ENCODE measurements at regions not wholly inside any gene's neighbourhood (a gene's known extent, or its start where the extent isn't known, plus 50 kb on each side); places are given as distances from the start of the nearest gene placed in this dataset.
"Not testable (repeated sequence)": the region's sequence is repeated elsewhere in the genome, so short reads cannot be mapped to it uniquely, and the experiment has no call there.

DNA sequence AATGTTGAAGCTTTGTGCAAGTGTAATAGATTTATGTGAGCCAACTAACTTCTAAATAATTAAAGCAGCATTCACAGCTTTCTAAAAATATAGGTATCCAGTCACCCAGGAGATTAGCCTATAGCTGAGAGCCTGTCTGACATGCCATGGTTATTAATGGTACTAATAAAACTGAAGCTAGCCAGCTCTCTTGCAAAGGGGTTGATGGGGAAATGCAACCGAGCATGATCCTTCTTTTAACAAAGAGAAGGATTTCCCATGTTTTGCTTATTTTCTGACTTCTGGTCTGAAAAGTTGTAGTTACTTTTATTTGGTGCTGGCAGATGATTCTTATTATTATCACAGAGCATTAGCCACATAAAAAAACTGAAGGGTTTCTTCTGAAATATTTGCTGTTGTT lies 488.7 kb upstream of the CYLC2 start:
- no peak for DNase-seq (ENCODE audit: low read depth)

DNA sequence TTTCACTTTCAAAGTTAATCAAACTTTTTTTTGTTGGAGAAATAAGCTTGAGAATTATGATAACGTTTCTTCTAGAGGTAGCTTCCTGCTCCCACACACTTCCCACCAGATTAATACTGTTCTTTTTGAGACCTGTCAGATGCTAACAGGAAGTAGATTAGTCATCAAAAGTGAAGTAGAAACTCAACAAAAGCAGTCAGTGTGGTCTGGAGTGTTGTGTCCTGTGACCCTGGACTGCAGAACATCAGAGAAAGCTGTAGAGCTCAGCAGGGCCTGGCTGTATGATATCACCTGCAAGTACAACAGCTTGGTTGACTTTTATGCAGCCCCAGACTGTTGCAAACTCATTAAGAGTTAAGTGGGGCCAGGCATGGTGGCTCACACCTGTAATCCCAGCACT lies 495.7 kb upstream of the CYLC2 start:
- DNase-seq (ENCODE audit: low read depth) = no peak

DNA sequence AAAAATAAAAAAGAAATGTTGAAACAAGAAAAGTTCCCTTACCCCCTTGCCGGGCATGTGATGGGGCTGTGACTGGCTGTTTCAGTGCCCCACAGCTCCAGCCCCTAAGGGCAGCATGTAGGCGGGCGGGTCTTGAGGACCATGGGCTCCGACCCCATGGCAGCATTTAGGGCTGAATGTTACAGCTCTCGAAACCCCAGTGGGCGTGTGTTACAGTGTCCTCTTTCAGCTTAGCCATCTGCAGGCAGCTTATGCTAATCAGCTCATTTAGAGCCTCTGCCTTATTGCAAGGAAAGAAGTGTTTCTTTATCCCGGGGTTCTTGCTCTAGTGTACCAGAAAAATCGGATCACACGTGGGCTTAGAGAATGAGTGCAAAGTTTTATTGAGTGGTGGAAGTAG lies 497.4 kb upstream of the CYLC2 start:
- no peak for DNase-seq (ENCODE audit: low read depth)

DNA sequence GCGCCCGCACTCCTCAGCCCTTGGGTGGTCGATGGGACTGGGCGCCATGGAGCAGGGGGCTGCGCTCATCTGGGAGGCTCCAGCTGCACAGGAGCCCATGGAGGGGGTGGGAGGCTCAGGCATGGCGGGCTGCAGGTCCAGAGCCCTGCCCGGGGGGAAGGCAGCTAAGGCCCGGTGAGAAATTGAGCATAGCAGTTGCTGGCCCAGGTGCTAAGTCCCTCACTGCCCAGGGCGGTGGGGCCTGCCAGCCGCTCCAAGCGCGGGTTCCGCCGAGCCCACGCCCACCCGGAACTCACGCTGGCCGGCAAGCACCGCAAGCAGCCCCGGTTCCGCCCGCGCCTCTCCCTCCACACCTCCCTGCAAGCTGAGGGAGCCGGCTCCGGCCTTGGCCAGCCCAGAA lies 508.2 kb upstream of the CYLC2 start:
- not testable (repeated sequence) for DNase-seq (ENCODE audit: low read depth)

DNA sequence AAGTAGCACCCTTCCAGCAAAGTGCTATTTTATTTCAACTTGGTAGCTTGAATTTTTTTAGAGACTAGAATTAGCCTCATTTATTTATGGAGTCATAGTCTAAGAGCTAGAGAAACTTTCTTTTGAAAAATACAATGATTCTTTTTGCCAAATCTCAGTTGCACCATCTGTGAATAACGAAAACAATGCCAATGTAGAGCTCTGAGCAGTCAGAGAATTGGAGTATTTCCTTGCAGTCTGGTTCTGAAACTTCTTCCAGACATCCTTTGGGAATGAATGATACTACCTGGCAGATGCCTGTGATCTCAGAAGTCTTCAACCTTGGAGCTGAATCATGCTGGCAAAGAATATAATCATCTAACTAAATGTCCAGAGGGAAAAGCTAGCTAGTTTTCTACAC lies 511.5 kb upstream of the CYLC2 start:
- no peak for DNase-seq (ENCODE audit: low read depth)

DNA sequence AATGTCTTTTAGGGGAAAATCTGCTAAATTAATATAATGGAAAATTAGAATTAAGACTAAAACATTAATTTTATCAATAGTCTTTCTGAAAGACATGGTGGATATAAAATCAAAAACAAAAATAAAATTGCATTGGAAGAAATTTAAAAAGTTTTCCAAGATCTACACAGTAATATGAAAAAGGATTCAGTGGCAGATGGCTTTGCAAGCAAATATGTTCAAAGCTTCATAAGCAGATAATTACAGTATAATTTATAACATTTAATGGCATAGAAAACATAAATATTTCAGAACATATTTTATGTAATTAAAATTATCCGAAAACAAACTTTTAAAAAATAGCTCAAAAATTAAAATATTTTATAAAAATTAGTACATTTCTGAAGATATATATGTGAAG lies 512.4 kb upstream of the CYLC2 start:
- DNase-seq (ENCODE audit: low read depth) = no peak

DNA sequence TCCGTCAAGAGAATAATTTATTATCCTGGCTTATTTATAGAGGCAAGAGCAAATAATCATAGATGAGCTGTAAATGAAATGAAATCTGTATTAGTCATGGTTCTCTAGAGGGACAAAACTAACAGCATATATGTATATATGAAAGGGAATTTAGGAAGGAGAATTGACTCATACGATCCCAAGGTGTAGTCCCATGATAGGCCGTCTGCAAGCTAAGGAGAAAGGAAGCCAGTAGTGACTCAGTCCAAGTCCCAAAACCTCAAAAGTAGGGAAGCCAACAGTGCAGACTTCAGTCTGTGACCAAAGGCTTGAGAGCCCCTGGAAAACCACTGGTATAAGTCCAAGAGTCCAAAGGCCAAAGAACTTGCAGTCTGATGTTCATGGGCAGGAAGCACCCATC lies 515.9 kb upstream of the CYLC2 start:
- no peak for DNase-seq (ENCODE audit: low read depth)

DNA sequence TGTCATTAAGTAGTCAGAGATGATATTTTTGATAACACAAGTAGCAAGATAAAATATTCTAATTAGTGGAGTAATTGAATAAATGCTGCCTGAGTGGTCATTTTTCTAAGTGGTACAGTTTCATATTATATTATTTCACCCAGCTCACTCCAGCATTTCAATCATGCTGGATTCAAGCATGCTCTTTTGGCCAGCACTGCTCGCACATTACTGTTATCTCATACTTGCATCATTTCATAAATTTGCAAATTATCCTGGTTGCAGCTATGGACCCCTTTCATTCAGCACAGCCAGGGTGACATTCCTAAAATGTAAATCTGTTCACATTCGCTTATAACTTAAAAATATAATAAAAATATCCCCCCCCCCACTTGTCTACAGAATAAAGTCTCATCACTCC lies 520.8 kb upstream of the CYLC2 start:
- no peak for DNase-seq (ENCODE audit: low read depth)

DNA sequence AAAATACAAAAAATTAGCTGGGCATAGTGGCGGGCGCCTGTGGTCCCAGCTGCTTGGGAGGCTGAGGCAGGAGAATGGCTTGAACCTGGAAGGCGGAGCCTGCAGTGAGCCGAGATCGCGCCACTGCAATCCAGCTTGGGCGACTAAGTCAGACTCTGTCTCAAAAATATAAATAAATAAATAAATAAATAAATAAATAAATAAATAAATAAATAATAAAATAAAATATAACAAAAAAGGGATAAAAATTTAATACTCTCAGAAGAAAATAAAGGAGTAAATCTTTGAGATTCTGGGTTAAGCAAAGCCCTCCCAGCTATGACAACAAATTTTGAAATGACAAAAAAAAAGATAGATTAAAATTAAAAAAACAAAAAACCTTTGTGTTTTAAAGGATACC lies 525.7 kb upstream of the CYLC2 start:
- not testable (repeated sequence) for DNase-seq (ENCODE audit: low read depth)

DNA sequence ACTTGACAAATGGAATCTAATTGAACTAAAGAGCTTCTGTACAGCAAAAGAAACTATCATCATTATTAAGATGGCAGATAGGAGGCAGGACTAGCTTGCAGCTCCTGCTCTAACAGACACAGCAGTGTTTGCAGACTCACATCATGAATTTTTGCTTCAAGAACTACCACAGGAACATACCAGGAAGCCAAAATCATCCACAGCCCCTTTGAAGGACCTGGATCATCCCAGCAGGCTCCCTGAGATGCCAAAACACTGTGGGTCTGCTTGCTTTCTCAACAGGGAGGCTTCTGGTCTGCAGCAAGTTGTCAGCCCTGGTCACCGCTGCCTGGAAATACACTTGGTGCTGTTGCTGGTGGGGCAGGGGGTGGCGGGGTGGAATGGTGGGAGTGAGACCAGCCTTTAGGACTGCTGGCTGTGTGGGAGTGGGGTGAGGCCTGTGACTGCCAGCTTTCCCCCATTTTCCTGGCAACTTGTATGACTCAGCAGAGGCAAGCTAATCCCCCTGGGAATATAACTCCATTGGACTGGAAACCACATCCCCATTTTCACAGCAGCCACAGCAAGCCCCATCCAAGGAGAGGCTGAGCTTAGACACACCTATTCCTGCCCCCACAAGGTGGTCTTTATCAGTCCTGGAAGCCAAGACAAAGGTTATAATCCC lies 533.8 kb upstream of the CYLC2 start:
- no peak for DNase-seq (ENCODE audit: low read depth)

DNA sequence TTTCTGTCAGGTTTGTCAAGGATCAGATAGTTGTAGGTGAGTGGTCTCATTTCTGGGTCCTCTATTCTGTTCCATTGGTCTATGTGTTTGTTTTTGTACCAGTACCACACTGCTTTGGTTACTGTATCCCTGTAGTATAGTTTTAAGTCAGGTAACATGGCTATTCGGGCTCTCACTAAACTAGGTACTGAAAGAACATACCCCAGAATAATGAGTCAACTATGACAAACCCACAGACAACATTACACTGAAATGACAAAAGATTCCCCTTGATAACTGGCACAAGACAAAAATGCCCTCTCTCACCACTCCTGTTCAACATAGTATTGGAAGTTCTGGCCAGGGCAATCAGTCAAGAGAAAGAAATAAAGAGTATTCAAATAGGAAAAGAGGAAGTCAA lies 535.3 kb upstream of the CYLC2 start:
- no peak for DNase-seq (ENCODE audit: low read depth)

DNA sequence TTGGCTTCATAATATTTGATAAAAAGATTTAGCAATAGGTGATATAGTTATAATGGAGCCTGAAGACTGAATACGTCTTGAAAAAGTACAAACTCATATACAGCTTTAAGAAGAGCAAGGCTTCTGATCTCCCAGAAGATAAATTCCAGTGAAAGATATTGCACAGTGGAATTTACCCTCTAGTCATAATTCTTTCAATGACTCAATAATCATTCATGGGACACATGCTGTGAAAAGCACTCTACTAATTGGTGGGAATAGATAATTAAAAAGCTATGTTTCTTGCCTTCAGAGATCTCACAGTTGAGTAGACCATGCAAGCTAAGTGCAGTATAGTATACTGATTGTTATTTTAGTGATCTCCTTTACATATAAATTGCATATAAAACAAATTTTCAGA lies 538.6 kb upstream of the CYLC2 start:
- no peak for DNase-seq (ENCODE audit: low read depth)

DNA sequence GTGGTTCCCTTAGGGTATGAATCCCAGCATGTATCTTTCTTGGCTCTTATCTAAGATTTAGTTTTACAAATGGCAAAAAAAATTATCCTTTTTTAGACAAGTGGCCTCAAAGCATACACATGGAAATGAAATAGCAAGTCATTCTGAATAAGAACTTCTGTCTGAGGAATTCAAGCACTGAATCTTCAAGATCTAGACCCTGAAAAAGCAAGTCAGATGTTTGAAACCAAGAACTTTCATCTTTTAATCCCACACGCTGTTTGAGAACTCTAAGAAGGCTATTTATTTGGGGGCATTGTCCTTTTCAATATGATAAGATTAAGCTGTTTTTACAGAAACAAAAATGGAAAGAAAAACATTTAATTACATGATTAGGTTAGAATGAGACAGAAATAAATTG lies 549.2 kb upstream of the CYLC2 start:
- no peak for DNase-seq (ENCODE audit: low read depth)

DNA sequence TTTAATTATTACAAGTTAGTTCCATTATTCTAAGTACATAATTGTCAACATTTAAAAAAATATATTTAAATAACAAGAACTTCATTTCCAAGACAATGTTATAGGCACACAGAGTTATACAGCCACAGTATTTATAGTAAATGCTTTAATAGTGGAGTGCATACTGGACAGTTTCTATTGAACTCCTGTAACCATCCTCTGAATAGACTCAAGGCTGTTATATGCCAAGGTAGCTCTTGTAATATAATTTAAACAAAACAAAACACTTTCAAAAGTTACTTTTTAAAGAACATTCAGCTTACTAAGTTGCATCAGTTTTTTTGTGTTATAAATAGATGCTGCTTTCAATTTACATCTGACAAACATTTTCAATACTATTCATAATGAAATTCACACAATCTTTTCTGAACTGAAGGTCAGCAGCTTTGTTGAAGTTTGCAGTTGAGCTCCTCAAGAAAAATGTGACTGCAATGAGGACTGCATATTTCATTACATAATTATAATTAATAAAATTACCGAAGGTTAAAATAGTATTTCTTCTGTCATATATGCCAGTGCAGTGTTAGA lies 549.9 kb upstream of the CYLC2 start:
- DNase-seq (ENCODE audit: low read depth) = no peak

DNA sequence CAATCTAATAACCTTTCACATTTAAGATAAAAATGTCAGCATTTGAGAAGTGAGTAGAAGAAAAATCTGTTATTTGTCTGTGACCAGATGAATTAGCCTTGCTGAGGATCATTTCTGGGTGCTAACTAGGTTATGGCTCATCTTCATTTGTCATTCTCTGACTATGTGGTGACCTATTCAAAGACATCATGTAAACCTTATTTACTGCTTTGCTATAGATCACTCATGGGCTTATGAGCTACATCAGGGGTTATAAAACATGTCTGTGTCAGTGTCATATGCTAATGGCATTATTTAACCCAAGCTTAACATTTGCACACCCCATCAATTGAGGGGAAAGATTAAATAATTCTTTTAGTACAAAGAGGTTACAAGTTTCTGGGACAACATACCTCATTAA lies 555.5 kb upstream of the CYLC2 start:
- no peak for DNase-seq (ENCODE audit: low read depth)

DNA sequence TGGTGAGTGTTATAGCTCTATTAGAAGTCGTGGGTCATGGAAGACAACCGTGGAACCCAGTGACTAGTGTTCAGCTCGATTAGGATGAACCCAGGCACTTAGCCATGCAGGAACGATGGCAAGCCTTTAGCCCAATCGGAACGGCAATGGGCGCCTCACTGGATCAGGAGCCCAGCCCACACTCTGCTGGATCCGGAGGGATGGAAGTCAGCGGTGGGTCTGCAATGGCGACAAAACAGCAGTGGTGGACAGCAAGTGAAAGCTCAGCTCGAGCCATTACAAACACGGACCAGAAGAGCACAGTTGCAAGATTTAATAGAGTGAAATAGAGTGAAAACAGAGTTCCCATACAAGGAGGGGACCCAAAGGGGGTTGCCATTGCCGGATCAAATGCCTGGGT lies 558.5 kb upstream of the CYLC2 start:
- not testable (repeated sequence) for DNase-seq (ENCODE audit: low read depth)

DNA sequence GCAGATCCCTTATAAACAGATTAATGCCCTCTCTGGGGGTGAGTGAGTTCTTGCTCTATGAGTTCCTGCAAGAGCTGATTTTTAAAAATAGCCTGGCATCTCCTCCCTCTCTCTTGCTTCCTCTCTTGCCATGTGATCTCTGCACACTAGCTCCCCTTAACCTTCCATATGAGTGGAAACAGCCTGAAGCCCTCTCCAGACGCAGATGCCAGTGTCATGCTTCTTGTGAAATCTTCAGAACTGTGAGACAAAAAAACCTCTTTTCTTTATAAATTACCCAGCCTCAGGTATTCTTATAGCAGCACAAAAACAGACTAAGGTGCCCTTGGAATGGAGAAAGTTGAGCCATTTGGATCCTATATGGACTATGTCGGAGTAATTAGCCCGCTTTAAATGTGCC lies 559.7 kb upstream of the CYLC2 start:
- DNase-seq (ENCODE audit: low read depth) = no peak

DNA sequence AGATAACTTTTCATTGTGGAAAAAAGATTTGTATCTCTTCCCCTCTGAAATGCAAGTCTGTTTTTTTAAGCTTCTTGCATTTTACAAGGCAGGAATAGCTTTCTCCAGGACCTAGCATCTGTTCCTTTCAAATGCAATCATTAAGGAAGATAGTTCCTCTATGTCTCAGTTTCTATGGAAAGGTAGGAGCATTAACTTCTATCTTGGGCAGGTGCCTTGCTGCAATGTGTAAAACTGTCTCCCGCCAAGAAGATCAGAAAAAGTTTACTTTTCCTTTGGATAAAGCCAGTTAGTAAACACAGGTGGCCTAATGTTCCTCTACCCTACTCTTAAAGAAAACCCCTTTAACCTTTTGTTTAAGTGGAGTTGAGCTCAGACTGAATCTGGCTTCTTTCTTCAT lies 560.6 kb upstream of the CYLC2 start:
- no peak for DNase-seq (ENCODE audit: low read depth)

DNA sequence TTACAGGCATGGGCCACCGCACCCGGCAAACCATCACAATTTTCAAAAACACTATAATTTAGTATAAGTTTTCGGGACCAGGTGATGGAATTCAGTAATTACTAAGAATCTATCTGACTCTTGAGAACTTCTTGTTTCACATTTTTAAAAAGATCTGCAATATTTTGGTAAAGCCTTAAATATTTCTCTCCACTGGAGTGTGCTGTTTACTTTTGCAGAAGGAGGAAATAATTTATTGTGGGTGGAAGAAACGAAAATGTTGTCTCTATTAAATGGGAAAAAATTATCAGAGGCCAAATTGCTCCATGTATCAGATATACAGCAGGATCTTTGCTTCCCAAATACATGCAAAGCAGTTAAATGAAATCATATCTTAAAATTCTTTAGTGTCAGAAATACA lies 566.8 kb upstream of the CYLC2 start:
- no peak for DNase-seq (ENCODE audit: low read depth)

DNA sequence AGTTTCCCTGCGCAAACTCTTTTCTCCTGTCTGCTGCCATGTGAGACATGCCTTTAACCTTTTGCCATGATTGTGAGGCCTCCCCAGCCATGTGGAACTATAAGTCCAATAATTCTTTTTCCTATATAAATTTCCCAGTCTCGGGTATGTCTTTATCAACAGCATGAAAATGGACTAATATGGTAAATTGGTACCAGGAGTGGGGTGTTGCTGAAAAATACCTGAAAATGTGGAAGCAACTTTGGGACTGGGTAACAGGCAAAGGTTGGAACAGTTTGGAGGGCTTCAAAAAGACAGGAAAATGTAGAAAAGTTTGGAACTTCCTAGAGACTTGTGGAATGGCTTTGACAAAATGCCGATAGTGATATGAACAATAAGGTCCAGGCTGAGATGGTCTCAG lies 578.9 kb upstream of the CYLC2 start:
- DNase-seq (ENCODE audit: low read depth) = not testable (repeated sequence)

DNA sequence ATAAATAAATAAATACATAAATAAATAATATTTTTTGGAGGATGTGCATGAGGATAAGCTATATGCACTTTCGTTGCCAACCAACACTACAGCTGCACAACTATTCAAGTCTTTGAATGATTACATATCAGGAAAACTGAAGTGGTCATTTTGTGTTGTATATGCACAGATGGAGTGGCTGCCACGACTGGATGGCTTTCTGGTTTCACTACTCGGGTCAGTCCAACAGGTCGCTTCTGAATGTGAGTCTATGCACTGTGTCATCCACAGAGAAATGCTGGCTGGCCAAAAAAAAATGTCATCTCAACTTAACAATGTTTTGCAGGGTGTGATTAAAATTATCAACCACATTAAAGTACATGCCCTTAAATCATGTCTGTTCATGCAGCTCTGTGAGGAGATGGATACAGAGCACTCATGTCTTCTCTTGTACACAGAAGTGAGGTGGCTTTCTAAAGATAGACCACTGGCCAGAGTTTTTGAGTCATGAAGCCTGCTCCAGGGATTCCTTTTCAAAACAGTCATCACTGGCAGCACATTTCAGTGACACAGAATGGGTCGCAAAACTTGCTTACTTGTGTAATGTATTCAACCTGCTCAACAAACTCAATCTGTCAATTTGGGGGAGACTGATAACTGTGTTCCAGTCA lies 589.8 kb upstream of the CYLC2 start:
- no peak for DNase-seq (ENCODE audit: low read depth)

DNA sequence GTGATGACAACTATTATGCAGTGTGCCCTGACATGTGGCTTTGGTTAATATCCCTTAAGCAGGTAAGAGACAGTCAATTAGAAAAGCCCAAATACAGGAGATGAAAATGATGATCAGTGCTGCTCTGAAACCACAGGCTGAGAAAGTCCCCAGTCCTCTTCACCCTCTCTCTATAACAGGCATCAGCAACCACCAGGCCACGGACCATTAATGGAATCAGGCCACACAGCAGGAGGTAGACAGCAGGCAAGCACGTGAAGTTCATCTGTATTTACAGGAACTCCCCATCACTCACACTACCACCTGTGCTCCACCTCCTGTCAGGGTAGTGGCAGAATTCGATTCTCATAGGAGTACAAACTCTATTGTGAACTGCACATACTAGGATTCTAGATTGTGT lies 591.6 kb upstream of the CYLC2 start:
- no peak for DNase-seq (ENCODE audit: low read depth)

DNA sequence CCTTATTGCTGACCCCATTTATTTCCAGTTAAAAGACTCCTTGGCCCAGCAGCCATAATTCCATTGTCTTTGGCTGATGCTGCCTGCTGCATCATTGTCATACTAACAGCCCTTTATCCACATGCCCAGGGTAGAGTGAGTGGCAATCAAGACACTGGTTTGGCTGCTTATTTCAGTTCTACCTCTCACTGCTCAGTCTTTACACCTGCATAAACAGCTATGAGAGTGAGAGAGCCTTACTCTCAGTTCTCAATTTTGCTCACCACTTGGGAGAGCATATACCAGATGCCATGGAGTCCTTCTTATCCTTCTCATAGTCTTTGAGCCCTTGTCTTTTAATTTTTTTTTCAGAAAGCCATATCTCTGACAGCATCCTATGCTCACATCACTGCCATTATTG lies 596.9 kb upstream of the CYLC2 start:
- DNase-seq (ENCODE audit: low read depth) = no peak

DNA sequence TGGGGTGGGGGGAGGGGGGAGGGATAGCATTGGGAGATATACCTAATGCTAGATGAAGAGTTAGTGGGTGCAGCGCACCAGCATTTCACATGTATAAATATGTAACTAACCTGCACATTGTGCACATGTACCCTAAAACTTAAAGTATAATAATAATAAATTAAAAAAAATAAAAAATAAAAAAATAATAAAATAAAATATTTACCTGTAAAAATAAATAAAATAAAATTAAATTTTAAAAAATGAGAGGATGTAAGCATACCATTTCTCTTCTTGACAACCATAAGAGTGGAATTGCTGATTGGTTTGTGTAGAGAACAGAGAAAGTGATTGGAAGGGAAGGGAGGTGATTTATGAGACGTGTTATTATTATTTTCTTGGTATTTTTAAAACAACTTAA lies 609.5 kb upstream of the CYLC2 start:
- not testable (repeated sequence) for DNase-seq (ENCODE audit: low read depth)

Measured in RPMI7951 (cell line).